ENCODE measurements at regions not wholly inside any gene's neighbourhood (a gene's known extent, or its start where the extent isn't known, plus 50 kb on each side); places are given as distances from the start of the nearest gene placed in this dataset.

GRCh38 chr5:165913059-165913458, 2378.4 kb upstream of the WWC1 start:
- Histone ChIP-seq H4K20me1 (ENCODE audit: insufficient read depth) (no peaks in the 10 kb centered on the region), H3F3A (ENCODE audit: insufficient read depth, low read length, poor library complexity, severe bottlenecking) (no peaks in the 10 kb centered on the region), H3K9me2 (ENCODE audit: insufficient read depth, low read length) (no peaks in the 10 kb centered on the region), H3K36me3 (ENCODE audit: insufficient read depth, low read length) (no peaks in the 10 kb centered on the region), H3K27me3 (ENCODE audit: insufficient read depth, low read depth, low read length) (no peaks in the 10 kb centered on the region), H3K9ac (ENCODE audit: low read length) (no peak overlapping the region), H3K79me2 (replicated peaks; ENCODE audit: insufficient read depth, low read length) (no peaks in the 10 kb centered on the region), H3K27ac (ENCODE audit: low read length) (no peak overlapping the region), H3K9me3 (ENCODE audit: low read length) (no peaks in the 10 kb centered on the region), H3K4me3 (ENCODE audit: low read length) (no peak overlapping the region), H2AFZ (ENCODE audit: low read depth, low read length) (no peak overlapping the region), H3K4me2 (ENCODE audit: low read length) (no peak overlapping the region)
- no peak for TF ChIP-seq CTCF (IDR thresholded peaks at IDR 0.05; ENCODE audit: poor library complexity, severe bottlenecking)
- no peak for TF ChIP-seq EZH2 (IDR thresholded peaks at IDR 0.05; ENCODE audit: borderline replicate concordance, insufficient read depth, low read length, poor library complexity, severe bottlenecking)
- peak; percentile 89 for TF ChIP-seq EP300 (conservative IDR thresholded peaks at IDR 0.05; ENCODE audit: poor library complexity, severe bottlenecking)
- TF ChIP-seq SMC3 (conservative IDR thresholded peaks at IDR 0.05; ENCODE audit: poor library complexity): no peak
- TF ChIP-seq REST (IDR thresholded peaks at IDR 0.05; ENCODE audit: borderline replicate concordance): no peak
- TF ChIP-seq MXI1 (conservative IDR thresholded peaks at IDR 0.05; ENCODE audit: poor library complexity, severe bottlenecking): no peak
- no peak for TF ChIP-seq RAD21 (conservative IDR thresholded peaks at IDR 0.05)
- TF ChIP-seq POLR2AphosphoS5 (IDR thresholded peaks at IDR 0.05): peak; percentile 50

- H3K4me3 ChIP-seq (ENCODE audit: low read length): no peak overlapping the region
- no peak overlapping the region for H3K27ac ChIP-seq (ENCODE audit: low read length)
- no peaks in the 10 kb centered on the region for H3F3A ChIP-seq (ENCODE audit: insufficient read depth, low read length, poor library complexity, severe bottlenecking)
- H4K20me1 ChIP-seq (ENCODE audit: insufficient read depth): no peaks in the 10 kb centered on the region
- H3K4me2 ChIP-seq (ENCODE audit: low read length): no peak overlapping the region
- no peak overlapping the region for H2AFZ ChIP-seq (ENCODE audit: low read depth, low read length)
- H3K27me3 ChIP-seq (ENCODE audit: insufficient read depth, low read depth, low read length): no peaks in the 10 kb centered on the region
- no peaks in the 10 kb centered on the region for H3K79me2 ChIP-seq (replicated peaks; ENCODE audit: insufficient read depth, low read length)
- TF ChIP-seq CTCF (IDR thresholded peaks at IDR 0.05; ENCODE audit: poor library complexity, severe bottlenecking): no peak
- no peak overlapping the region for H3K9ac ChIP-seq (ENCODE audit: low read length)
- no peaks in the 10 kb centered on the region for H3K9me3 ChIP-seq (ENCODE audit: low read length)
- no peaks in the 10 kb centered on the region for H3K9me2 ChIP-seq (ENCODE audit: insufficient read depth, low read length)
- H3K36me3 ChIP-seq (ENCODE audit: insufficient read depth, low read length): no peaks in the 10 kb centered on the region
These were observed 2377.0 kb upstream of the WWC1 start for GRCh38 chr5:165914456-165914855.
